DMS153 (cell line): ENCODE measurements at regions not wholly inside any gene's neighbourhood (a gene's known extent, or its start where the extent isn't known, plus 50 kb on each side); places are given as distances from the start of the nearest gene placed in this dataset.

ENCODE experiments used
- DNase-seq: peaks from one replicate; lab custom pipeline; 2025; lab: John Stamatoyannopoulos, UW

GRCh38 chr12:58801986-58802385 lies 118.3 kb downstream of the LRIG3 start:
- DNase-seq, result no peak

- DNase-seq, result no peak
Measured at GRCh38 chr12:58803908-58804307, 116.4 kb downstream of the LRIG3 start.

- DNase-seq, result no peak
Measured at GRCh38 chr12:58804749-58805148, 115.6 kb downstream of the LRIG3 start.

- no peak for DNase-seq
Measured at GRCh38 chr12:58809064-58809607, 111.2 kb downstream of the LRIG3 start.

- no peak for DNase-seq
Measured at GRCh38 chr12:58811346-58811745, 109.0 kb downstream of the LRIG3 start.

- no peak for DNase-seq
Measured at GRCh38 chr12:58812214-58812613, 108.1 kb downstream of the LRIG3 start.

- no peak for DNase-seq
Measured at GRCh38 chr12:58814036-58814435, 106.3 kb downstream of the LRIG3 start.

DNA sequence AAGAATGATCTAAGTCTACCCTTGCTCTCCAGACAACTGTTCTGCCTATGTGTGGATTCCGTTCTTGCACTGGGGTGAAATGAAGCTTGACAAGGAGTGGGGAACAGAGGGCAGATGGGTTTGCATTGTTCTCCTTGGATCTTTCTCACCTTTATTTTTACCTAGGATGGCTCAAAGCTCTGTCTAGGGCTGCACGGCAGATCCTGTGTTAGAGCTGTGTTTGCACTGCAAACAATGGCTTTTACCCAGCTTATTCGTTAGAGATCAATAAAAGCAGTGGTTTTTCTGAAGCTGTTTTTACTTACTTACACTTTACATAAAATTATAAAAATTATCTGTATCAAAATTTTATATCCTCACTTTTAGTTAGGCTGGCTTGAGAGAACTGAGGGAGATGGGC lies 105.1 kb downstream of the LRIG3 start:
- no peak for DNase-seq

- no peak for DNase-seq
Measured at GRCh38 chr12:58818546-58818945, 101.8 kb downstream of the LRIG3 start.

- no peak for DNase-seq
Measured at GRCh38 chr12:58819345-58819744, 101.0 kb downstream of the LRIG3 start.

DNA sequence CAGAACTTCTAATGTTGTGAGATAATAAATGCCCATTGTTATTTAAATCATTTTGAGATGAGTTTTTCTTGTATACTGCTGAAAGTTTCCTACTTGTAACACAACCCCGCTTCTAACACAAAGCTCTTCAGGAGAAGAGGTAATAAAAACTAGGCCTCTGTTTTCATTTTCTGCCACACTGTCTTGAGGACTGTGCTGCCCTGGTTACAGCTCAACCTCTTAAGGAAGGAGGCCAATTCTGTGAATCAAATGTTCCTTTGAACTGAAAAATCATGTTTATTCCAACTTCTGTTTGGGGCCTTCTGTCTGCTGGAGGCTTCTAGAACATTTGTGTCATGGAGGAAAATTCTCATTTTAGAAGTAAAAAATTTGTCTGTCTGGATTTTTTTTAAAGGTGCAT lies 100.3 kb downstream of the LRIG3 start:
- DNase-seq, result no peak
